IPS-15b (cell line): ENCODE measurements at regions not wholly inside any gene's neighbourhood (a gene's known extent, or its start where the extent isn't known, plus 50 kb on each side); places are given as distances from the start of the nearest gene placed in this dataset.

Experiments used
- H3K27me3 ChIP-seq: one replicate; pipeline ENCODE4 v1.6.1; 2013; ENCODE audit warnings: low read length; ENCODE audit not compliant: control insufficient read depth, insufficient read depth
- H3K36me3 ChIP-seq: one replicate; pipeline ENCODE4 v1.6.1; 2013; ENCODE audit warnings: low read length; ENCODE audit not compliant: control insufficient read depth, insufficient read depth
- H3K4me1 ChIP-seq: one replicate; pipeline ENCODE4 v1.6.1; 2013; ENCODE audit warnings: mild to moderate bottlenecking, low read length; ENCODE audit not compliant: control insufficient read depth, insufficient read depth
- H3K4me3 ChIP-seq: one replicate; pipeline ENCODE4 v1.5.1; 2013; ENCODE audit warnings: low read depth, low read length
- H3K9ac ChIP-seq: one replicate; pipeline ENCODE4 v1.6.1; 2013; ENCODE audit warnings: low read depth, mild to moderate bottlenecking, low read length
- H3K9me3 ChIP-seq: one replicate; pipeline ENCODE4 v1.6.1; 2013; ENCODE audit warnings: mild to moderate bottlenecking, low read length; ENCODE audit not compliant: control insufficient read depth, insufficient read depth

GRCh38 chr20:6185268-6185667, 62.4 kb upstream of the FERMT1 start:
- Histone ChIP-seq H3K9me3 (no peaks in the 10 kb centered on the region), H3K36me3 (no peaks in the 10 kb centered on the region), H3K9ac (no peak overlapping the region), H3K27me3 (no peaks in the 10 kb centered on the region), H3K4me1 (no peaks in the 10 kb centered on the region), H3K4me3 (no peak overlapping the region)

- no peaks in the 10 kb centered on the region for H3K9me3 ChIP-seq
- H3K9ac ChIP-seq: no peak overlapping the region
- H3K36me3 ChIP-seq: no peaks in the 10 kb centered on the region
- no peaks in the 10 kb centered on the region for H3K4me1 ChIP-seq
- no peak overlapping the region for H3K4me3 ChIP-seq
- H3K27me3 ChIP-seq: no peaks in the 10 kb centered on the region
Measured at GRCh38 chr20:6184086-6184485, 61.3 kb upstream of the FERMT1 start.

GRCh38 chr20:6180531-6180930, 57.7 kb upstream of the FERMT1 start:
- H3K36me3 ChIP-seq: no peaks in the 10 kb centered on the region
- no peak overlapping the region for H3K9ac ChIP-seq
- H3K9me3 ChIP-seq: no peaks in the 10 kb centered on the region

GRCh38 chr20:6178537-6178936, 55.7 kb upstream of the FERMT1 start:
- H3K4me3 ChIP-seq: no peak overlapping the region
- no peaks in the 10 kb centered on the region for H3K27me3 ChIP-seq
- no peaks in the 10 kb centered on the region for H3K4me1 ChIP-seq
- H3K36me3 ChIP-seq: no peaks in the 10 kb centered on the region
- no peaks in the 10 kb centered on the region for H3K9me3 ChIP-seq
- no peak overlapping the region for H3K9ac ChIP-seq

More at GRCh38 chr20:6180531-6180930, 57.7 kb upstream of the FERMT1 start:
- H3K4me3 ChIP-seq: no peak overlapping the region
- no peaks in the 10 kb centered on the region for H3K27me3 ChIP-seq
- no peaks in the 10 kb centered on the region for H3K4me1 ChIP-seq

GRCh38 chr20:6173481-6173880, 50.7 kb upstream of the FERMT1 start:
- H3K9me3 ChIP-seq: no peaks in the 10 kb centered on the region
- H3K27me3 ChIP-seq: no peaks in the 10 kb centered on the region
- H3K4me1 ChIP-seq: no peaks in the 10 kb centered on the region
- no peaks in the 10 kb centered on the region for H3K36me3 ChIP-seq
- H3K9ac ChIP-seq: no peak overlapping the region
- H3K4me3 ChIP-seq: no peak overlapping the region
